HUES64 (cell line): ENCODE measurements at regions not wholly inside any gene's neighbourhood (a gene's known extent, or its start where the extent isn't known, plus 50 kb on each side); places are given as distances from the start of the nearest gene placed in this dataset.

ENCODE experiments used
- H3K27ac ChIP-seq: 2 replicates; pipeline ENCODE4 v1.7.0; 2013; ENCODE audit warnings: low read depth, low read length, inconsistent platforms
- H3K27me3 ChIP-seq: 2 replicates; pipeline ENCODE4 v1.6.1; 2013; ENCODE audit warnings: mild to moderate bottlenecking, low read length; ENCODE audit not compliant: insufficient read depth
- H3K36me3 ChIP-seq: 2 replicates; pipeline ENCODE4 v1.6.1; 2013; ENCODE audit warnings: mild to moderate bottlenecking, low read length; ENCODE audit not compliant: insufficient read depth
- H3K4me1 ChIP-seq: 2 replicates; pipeline ENCODE4 v1.6.1; 2013; ENCODE audit warnings: mild to moderate bottlenecking, low read length, moderate library complexity; ENCODE audit not compliant: insufficient read depth
- H3K4me3 ChIP-seq: 2 replicates; pipeline ENCODE4 v1.5.1; 2013; ENCODE audit warnings: mild to moderate bottlenecking, low read length, moderate library complexity
- H3K9ac ChIP-seq: 2 replicates; pipeline ENCODE4 v1.6.1; 2013; ENCODE audit warnings: mild to moderate bottlenecking, low read depth, low read length
- H3K9me3 ChIP-seq: 2 replicates; pipeline ENCODE4 v1.6.1; 2013; ENCODE audit warnings: low read depth, low read length; ENCODE audit not compliant: insufficient read depth
- WGBS: fragments of 150-250, 120-280 bp; methylation state at CpG from one replicate; pipeline ENCODE4 v1.1.7; 2013; ENCODE audit warnings: missing lambda C conversion rate; 5-methylcytosine and 5-hydroxymethylcytosine counted together

GRCh38 chr11:20221566-20221965 is 61.3 kb upstream of the DBX1 start:
- no peaks in the 10 kb centered on the region for H3K36me3 ChIP-seq
- no peak overlapping the region for H3K4me3 ChIP-seq
- H3K9ac ChIP-seq, result no peak overlapping the region
- H3K27ac ChIP-seq, result no peak overlapping the region
- H3K27me3 ChIP-seq, result peaks cover 71% of the 10 kb centered on the region
- no peaks in the 10 kb centered on the region for H3K9me3 ChIP-seq
- H3K4me1 ChIP-seq, result no peaks in the 10 kb centered on the region
- 89% methylated on average over 3 of the region's 3 CpGs for WGBS

GRCh38 chr11:20213790-20214189 is 53.5 kb upstream of the DBX1 start:
- Histone ChIP-seq H3K27ac (no peak overlapping the region), H3K27me3 (peaks cover 98% of the 10 kb centered on the region), H3K9me3 (no peaks in the 10 kb centered on the region), H3K36me3 (no peaks in the 10 kb centered on the region), H3K4me1 (peaks cover 8% of the 10 kb centered on the region), H3K9ac (no peak overlapping the region), H3K4me3 (no peak overlapping the region)
- 80% methylated on average over 1 of the region's 1 CpG for WGBS

DNA sequence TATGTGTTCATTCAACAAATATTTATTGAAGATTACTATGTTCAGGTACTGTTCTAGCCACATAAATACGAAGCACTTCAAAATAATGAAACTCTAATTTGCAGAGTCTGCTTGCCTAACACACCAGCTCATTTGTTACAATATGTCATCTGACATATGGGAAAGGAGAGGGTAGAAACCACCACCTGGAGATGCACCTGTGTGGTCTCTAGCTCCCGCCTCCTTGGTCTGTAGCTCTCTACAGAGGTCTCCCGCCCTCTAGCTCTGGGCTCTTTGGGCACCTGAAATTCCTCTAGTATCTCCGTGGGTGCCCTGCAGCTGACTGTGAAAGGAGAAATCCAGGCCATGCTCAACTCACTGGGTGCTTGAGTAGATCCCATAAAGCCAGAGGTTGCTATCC is 51.4 kb upstream of the DBX1 start:
- H3K9ac ChIP-seq, result no peak overlapping the region
- no peak overlapping the region for H3K4me3 ChIP-seq
- H3K27me3 ChIP-seq, result peaks cover 99% of the 10 kb centered on the region
- H3K27ac ChIP-seq, result no peak overlapping the region
- 76% methylated on average over 4 of the region's 4 CpGs for WGBS
- H3K4me1 ChIP-seq, result peaks cover 20% of the 10 kb centered on the region
- no peaks in the 10 kb centered on the region for H3K9me3 ChIP-seq
- H3K36me3 ChIP-seq, result no peaks in the 10 kb centered on the region
